Epidermal melanocyte (primary cell): ENCODE measurements at regions not wholly inside any gene's neighbourhood (a gene's known extent, or its start where the extent isn't known, plus 50 kb on each side); places are given as distances from the start of the nearest gene placed in this dataset.

Source experiments
- DNase-seq: peaks from one replicate; pipeline ENCODE4 v3.0.0; 2011; ENCODE audit warnings: low spot score; ENCODE audit not compliant: insufficient read length

GRCh38 chr7:124429923-124430322 is 335.7 kb downstream of the GPR37 start:
- no peak for DNase-seq

DNA sequence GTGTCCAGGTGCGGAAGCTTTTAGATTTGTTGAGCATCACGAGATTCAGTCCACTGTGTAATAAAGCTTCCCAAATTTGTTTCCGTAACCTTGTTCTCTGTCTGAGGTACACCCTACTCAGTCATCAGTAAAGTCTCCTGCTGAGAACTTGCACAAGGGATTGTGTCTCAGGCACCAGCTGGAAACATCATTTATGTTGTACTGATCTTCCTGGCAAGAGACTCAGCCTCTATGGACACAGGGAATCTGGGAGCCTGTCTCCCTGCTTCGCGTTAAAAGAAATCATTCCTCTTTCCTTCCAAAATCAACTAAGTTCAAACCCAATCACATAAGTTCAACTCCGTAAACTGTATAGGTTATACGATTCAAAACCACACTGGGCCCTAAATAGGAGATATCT is 336.8 kb downstream of the GPR37 start:
- no peak for DNase-seq

DNA sequence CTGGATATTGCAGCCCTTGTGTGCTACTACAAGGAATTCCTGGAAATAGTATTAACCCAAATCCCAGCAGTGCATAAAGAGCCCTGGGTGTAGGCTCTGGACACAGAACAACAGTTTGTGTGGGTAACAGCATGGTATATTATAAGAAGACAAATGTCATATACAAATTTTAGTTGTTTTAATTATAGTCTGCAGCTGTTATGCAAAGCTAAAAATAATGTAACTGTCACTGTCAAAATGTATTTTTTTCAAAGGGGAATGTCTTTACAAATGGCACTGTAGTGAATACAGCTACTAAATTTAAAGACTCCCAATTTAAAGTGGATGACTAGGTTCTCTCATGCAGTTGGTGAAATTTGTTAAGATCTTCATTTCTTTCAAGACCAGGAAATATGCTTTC is 339.0 kb downstream of the GPR37 start:
- DNase-seq = no peak

DNA sequence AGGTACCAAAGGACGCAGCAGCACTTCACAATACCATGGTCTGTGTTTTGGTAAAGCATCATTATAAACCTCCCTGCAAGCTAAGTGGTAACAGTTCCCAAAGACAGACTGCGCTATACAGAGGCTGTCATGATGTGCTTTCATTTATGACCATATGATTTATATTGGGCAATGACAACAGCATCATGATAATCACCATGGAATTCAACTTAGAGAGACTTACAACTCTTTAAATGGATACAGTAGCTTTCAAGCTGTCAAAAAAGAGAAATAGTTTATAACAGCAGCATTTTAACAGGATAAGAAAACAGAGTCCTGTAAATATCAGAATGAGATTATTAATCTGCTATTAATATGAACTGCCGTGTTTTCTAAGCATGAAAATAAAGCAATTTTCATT is 341.7 kb downstream of the GPR37 start:
- no peak for DNase-seq

- DNase-seq = no peak
Measured at GRCh38 chr7:124422081-124422480, 343.5 kb downstream of the GPR37 start.

- no peak for DNase-seq
Measured at GRCh38 chr7:124420367-124420766, 345.2 kb downstream of the GPR37 start.

GRCh38 chr7:124413029-124413428 is 352.6 kb downstream of the GPR37 start:
- DNase-seq = no peak

GRCh38 chr7:124412531-124412930 is 353.1 kb downstream of the GPR37 start:
- no peak for DNase-seq

DNA sequence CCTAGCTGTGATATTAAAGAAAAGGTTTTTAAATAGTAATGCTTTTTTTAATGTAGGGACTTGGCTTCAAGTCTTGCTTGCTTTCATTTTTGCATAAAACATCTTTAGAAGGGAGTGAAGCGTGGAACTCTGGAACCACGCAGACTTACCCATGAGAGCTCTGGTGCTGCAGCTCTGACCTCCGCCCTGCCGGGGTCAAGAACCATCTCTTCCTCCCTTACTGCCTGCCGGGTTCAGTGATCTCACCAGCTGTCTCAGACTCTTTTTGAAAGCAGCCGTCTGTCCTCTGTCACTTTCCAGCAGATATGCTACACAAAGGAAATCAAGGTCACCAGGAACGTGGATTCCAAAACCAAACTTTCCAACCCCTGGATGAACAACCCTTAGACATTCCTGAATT is 353.8 kb downstream of the GPR37 start:
- DNase-seq = no peak

DNA sequence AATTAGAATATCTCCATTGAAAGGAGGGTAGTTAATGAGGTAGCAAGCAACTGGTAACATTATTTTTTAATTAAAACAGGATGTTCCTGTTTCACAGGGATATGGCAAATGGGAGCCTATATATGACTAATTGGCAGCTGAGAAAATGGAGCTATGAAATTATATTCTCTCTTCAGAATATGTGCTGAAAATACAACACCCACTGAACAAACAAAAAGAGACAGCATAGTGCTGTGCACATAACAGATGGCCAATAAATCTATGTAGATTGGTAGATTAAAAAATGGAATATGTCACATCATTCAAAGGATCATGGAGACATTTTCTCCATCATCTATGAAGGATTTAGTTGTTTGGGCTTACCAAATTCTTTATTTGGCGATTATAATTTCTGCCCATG is 362.0 kb downstream of the GPR37 start:
- DNase-seq = no peak

GRCh38 chr7:124403112-124403511 is 362.5 kb downstream of the GPR37 start:
- DNase-seq = no peak

- DNase-seq = no peak
Measured at GRCh38 chr7:124399941-124400340, 365.7 kb downstream of the GPR37 start.

GRCh38 chr7:124398937-124399552 is 366.2 kb upstream of the TMEM229A start:
- DNase-seq = no peak

DNA sequence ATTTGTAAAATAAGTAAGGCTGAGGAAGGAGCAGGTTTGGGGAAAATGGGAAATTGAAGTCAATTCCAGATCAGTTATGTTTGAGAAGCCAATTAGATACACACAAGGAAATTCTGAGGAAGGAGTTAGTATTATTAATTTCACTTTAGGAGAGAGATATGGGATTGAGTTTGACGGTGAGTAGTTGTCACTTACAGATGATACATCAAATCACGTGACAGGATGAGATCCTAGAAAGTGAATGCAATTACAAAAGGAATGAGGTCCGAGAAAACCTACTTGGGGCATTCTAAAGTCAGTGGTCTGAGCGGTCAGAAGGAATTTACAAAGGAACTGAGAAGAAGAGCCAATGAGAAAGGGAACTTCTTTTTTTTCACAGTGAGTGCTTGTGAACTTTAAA is 364.3 kb upstream of the TMEM229A start:
- no peak for DNase-seq

DNA sequence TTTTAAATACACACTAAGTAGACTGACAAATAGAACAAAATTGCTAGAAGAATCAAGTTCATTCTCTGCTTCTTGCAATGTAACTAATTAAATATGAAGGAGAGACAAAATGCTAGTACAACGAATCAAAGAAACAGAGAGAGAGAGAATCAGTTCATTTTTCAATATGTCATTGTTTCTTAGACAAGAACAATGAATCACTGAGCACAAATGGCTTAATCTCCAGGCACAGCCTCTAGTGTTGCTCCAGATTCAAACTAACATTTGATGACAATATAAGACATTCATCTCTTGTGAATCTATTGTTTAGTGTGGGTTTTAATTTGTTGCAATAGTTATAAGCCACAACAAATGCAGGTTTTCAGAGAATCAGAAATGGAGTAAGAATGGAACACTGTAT is 357.4 kb upstream of the TMEM229A start:
- DNase-seq = no peak

GRCh38 chr7:124388751-124389150 is 355.9 kb upstream of the TMEM229A start:
- DNase-seq = no peak

DNA sequence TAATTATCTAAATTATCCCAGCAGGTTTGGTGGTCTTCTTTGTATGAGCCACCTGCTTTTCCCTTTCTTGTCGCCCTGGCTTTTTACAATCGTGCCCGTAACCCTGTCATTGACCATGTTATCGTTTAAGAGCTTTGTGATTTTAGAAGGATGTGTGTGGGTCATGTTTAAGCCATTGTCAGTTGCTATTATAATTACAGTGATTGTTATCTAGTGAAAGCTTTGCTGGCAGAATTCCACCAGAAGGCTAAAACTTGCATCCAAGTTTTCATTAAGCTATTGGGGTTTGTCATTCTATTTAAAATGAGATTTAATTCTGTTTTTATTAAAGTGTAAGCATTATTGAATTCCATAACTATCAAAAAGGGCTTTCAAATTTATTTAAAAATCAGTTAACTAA is 354.2 kb upstream of the TMEM229A start:
- no peak for DNase-seq

GRCh38 chr7:124379296-124379695 is 346.4 kb upstream of the TMEM229A start:
- DNase-seq = no peak

DNA sequence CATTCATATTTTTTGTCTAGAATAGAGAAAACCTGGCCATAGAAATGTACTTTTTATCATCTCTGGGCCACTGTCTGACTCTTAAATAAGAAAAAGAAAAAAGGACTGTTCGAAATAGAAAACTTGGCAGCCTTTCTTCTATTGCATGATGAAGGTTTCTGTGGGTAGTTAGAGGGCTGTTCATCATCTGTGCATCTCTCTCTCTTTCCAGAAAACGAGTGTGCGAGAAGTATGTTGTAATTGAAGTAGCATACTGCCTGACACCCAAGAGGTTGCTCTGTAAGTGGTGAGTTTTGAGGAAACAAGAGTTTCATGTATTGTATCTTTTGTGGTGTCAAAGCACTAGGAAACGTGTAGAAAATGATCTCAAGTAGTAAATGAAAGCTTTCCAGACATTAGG is 343.2 kb upstream of the TMEM229A start:
- no peak for DNase-seq

GRCh38 chr7:124375391-124375790 is 342.5 kb upstream of the TMEM229A start:
- DNase-seq = no peak

DNA sequence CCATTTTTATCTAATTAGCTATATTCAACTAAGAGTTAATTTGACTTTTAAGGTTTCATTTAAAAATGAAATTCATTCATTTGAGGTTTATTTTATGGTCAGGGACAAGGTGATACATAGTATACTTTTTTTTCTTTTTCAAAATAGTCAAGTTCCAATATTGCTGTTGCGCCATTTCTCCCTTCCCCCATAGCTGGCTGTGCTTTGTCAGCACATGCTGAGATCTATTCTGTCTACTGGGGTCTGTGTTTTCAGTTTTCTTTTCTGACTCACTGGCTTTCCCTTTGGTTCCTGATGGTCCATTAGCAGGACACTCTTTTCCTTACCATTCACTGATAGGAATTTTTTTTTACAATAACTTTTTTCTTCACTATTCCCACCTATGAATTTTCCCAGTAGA is 336.4 kb upstream of the TMEM229A start:
- DNase-seq = no peak

DNA sequence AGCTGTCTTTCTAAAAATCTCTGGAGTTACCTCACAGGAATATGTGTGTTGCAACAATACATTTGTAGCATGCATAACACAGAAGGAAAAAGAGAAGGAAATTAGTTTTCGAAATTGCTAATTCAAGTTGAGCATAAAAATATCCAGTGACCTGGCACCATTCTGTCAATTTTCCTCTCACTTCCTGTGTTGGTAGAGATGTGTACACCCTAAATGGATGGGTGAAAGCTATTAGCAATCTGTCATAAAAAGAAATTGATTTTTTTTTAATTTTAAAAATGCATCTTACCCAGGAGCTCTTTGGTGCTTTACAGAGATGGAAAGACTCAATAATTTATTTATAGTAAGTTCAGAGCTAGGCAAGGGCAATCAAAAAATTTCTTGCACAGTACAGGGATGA is 333.3 kb upstream of the TMEM229A start:
- DNase-seq = no peak

DNA sequence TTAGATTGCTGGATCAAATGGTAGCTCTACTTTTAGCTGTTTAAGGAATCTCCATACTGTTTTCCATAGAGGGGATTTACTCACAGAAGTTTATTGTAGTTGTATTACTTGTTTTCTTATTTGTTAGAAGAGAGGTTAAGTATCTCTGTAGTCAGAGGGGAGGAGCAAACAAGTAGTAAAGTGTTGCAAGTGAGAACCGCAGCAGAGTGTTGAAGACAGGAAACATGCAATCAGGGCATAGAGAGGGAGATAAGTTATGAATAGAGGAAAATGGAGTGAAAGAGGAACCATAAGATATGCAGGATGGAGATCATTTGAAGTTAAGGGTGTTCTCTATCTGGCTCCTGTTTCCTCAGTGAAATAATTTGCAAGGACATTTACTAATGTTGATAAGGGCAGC is 331.4 kb upstream of the TMEM229A start:
- DNase-seq = no peak

- DNase-seq = no peak
Measured at GRCh38 chr7:124354201-124354600, 321.3 kb upstream of the TMEM229A start.
